VCaP (cell line): ENCODE measurements at regions not wholly inside any gene's neighbourhood (a gene's known extent, or its start where the extent isn't known, plus 50 kb on each side); places are given as distances from the start of the nearest gene placed in this dataset.

Experiments used
- H3K27ac ChIP-seq: fragments of 450-650 bp; 2 replicates; pipeline ENCODE4 v1.5.1; 2017
- TF ChIP-seq, protein P1 (sequence below): fragments of 450-650 bp; conservative IDR thresholded peaks from 2 replicates; pipeline ENCODE4 v1.5.1; 2017; ENCODE audit warnings: mild to moderate bottlenecking, moderate library complexity

DNA sequence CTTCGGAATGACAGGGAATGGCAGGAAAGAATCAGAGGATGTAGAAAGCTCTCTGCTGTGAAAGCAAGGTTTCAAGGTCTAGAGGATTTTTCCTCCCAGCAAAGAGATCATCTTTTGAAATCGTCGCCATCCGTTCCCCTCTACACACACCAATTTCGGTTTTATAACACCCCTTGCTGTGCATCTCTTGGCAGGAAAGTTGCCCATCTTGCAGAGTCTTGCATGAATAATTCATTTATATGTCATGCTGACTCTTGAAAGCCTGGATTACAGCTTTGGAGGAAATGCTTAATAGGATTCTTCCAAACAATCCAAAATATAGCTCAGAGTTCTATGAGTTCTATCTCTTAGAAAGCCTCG lies 262.7 kb downstream of the CHL1 start:
- TF ChIP-seq, protein P1, sequence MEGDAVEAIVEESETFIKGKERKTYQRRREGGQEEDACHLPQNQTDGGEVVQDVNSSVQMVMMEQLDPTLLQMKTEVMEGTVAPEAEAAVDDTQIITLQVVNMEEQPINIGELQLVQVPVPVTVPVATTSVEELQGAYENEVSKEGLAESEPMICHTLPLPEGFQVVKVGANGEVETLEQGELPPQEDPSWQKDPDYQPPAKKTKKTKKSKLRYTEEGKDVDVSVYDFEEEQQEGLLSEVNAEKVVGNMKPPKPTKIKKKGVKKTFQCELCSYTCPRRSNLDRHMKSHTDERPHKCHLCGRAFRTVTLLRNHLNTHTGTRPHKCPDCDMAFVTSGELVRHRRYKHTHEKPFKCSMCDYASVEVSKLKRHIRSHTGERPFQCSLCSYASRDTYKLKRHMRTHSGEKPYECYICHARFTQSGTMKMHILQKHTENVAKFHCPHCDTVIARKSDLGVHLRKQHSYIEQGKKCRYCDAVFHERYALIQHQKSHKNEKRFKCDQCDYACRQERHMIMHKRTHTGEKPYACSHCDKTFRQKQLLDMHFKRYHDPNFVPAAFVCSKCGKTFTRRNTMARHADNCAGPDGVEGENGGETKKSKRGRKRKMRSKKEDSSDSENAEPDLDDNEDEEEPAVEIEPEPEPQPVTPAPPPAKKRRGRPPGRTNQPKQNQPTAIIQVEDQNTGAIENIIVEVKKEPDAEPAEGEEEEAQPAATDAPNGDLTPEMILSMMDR: no peak
- H3K27ac ChIP-seq: no peak overlapping the region

DNA sequence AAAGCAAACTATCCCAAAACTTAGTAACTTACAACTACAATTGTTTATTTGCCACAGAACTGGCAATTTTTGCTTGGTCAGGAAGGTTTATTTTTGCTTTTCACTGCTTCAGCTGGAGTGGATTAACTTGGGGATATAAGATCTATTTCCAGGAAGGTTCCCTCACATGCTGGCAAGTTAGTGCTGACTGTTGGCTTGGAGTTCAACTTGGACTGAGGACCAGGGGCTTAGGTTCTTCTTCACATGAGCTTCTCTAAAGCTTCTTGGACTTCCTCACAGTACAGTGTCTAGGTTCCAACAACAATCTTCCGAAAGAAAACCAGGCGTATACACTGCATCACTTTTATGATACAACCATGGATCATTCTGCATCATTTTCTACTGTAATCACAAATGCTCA lies 264.4 kb downstream of the CHL1 start:
- TF ChIP-seq, protein P1: no peak
- no peak overlapping the region for H3K27ac ChIP-seq

DNA sequence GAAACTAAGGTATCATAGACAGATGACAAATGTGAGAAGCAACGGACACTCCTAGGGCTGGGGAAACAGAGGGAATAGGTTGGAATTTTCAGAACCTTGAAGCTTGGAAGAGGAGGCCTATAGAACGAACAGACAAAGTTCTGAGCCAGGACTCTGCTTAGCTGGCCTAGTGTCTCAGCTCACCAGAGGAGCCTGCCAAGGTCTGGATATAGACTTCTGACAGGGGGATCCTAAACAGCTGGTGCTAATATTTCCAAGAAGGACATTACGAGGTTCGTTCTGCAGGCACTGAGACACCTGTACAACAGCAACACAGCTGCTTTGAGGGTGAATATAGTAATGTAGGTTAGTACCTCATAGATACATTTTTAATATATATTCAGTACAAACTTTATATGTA lies 266.3 kb downstream of the CHL1 start:
- H3K27ac ChIP-seq: no peak overlapping the region
- TF ChIP-seq, protein P1: no peak

DNA sequence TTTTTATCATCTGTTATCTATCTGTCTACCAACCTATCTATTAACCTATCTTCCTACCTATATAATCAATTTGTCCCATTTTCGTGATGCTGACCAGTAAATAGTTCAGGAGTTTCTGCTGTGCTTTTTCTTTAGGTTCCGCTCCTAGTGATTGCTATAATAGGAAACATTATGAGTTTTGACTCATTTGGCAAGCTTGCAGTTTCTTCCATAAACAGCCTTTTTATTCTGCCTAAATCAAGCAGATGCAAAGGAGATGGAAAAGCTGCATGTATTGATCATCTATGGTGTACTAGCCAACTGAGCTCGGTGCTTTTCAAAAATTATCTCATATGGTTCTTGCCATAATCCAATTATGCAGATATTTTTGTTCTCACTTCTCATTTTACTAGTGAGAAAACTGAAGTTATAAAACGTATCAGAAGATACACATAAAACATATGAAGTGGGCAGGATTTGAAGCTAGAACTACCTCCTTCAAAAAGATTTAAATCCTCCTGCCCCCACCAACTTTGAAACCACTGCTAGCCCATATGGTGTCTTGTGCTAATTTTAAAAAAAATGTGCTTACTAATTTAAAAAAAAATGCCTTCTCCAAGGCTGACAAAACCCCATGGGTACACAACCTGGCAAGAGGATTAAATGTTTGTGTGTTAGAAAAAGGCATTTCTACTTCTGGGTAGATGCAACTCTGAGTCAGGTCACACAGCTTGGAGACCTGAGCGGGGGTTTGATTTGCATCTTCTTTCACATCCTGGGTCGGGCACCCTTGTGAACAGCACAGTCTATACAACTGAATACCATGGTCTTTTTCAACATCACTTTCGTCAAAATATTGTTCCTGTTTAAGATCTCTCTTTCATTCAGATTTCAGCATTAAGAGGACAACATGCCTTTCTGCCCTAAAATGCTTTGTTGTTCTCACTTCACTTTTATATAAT lies 267.0 kb downstream of the CHL1 start:
- TF ChIP-seq, protein P1: no peak
- no peak overlapping the region for H3K27ac ChIP-seq

DNA sequence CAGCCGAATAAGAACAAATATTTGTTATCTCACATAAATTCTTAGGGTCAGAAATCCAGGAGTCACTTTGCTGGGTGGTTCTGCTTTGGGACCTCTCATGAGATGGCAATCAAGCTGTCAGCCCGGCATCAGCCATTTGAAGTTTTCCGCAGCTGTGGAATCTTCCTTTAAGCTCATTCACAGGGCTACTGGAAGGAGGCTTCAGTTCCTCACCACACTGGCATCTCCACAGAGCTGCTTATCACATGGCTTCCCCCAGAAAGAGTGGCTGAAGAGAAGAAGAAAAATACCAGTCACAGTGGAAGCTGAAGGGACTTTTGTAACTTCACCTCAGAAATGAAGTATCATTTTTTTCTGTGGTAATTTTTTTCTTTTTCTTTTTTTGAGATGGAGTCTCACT lies 267.7 kb downstream of the CHL1 start:
- H3K27ac ChIP-seq: no peak overlapping the region
- TF ChIP-seq, protein P1: no peak

DNA sequence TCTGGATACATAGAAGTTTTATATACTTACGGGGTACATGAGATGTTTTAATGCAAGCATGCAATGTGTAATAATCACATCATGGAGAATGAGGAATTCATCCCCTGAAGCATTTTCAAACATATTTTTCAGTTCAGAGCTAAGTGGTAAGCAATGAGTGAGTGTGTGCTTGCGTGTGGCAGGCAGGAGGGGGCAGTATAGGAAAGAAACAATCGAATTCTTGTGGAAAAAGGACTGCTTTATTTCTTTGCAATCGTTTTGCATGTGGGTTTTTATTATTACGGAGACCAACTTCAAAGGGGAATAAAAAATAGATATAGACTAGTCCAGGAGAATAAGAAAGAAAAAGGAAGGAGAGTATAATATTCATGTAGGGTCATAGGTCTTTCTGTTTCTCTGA lies 271.6 kb downstream of the CHL1 start:
- H3K27ac ChIP-seq: no peak overlapping the region
- TF ChIP-seq, protein P1: peak; percentile 65

DNA sequence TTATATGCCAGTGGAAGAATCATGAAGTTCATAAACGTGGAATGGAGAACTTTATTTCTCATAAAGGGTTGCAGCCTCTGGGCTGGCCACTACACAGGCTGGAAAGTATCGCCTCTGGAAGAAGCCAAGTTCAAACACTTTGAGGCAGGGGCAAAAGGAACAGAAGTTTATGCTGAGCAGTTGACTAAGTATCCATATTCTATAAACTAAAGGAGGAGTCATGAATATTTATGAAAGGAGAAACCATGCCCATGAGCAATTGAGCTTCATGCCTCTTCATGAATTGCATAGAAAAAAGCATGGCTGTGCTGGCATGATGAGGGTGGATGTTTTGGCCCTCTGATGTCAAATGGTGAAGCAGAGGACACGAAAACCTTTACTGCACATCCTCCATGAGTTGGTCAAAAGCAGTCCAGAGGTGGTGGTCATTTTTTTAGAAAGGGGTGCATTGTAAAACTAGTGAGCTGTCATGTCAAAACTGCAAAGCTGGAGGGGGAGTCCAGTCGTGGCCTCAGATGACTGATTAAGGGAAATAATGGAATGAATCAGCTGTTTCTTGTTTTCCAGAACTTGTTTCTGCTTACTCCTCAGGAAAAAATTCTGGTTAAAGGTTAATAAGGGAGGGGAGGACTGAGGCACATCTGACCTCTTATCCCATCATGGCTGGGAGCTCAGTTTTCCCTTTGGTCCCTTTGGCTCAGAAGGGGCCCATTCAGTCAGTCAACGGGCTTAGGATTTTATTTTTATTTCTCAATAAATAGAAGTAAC lies 276.7 kb downstream of the CHL1 start:
- TF ChIP-seq, protein P1: no peak
- H3K27ac ChIP-seq: no peak overlapping the region
